ENCODE measurements at regions not wholly inside any gene's neighbourhood (a gene's known extent, or its start where the extent isn't known, plus 50 kb on each side); places are given as distances from the start of the nearest gene placed in this dataset.

- TF ChIP-seq CTCF (conservative IDR thresholded peaks at IDR 0.05), result no peak
- DNase-seq, result no peak
- Histone ChIP-seq H4K8ac (replicated peaks; ENCODE audit: insufficient read length, low read depth, low read length) (no peak overlapping the region), H3K4ac (ENCODE audit: low read depth, low read length) (no peak overlapping the region), H4K91ac (ENCODE audit: insufficient read length, low read depth, low read length) (no peak overlapping the region), H3K27ac (ENCODE audit: insufficient read length, low read depth, low read length) (no peak overlapping the region), H3K4me2 (ENCODE audit: insufficient read depth, insufficient read length, low read length) (no peak overlapping the region), H3T11ph (ENCODE audit: low read length) (no peak overlapping the region), H2BK12ac (ENCODE audit: insufficient read length, low read depth, low read length) (no peak overlapping the region), H3K4me1 (ENCODE audit: insufficient read depth, low read length) (no peaks in the 10 kb centered on the region), H3K27me3 (ENCODE audit: insufficient read depth, low read length) (no peaks in the 10 kb centered on the region), H2BK15ac (ENCODE audit: low read depth, low read length) (no peak overlapping the region), H2BK120ac (ENCODE audit: low read depth, low read length, poor library complexity, severe bottlenecking) (no peak overlapping the region), H2BK5ac (ENCODE audit: insufficient read length, low read length) (no peak overlapping the region), H2AK5ac (ENCODE audit: insufficient read length, low read length) (no peak overlapping the region), H3K9ac (ENCODE audit: extremely low read depth, insufficient read length, low read length) (no peak overlapping the region), H4K5ac (ENCODE audit: insufficient read length, low read depth, low read length) (no peak overlapping the region), H3K79me2 (ENCODE audit: insufficient read depth, low read length) (no peaks in the 10 kb centered on the region), H3K23me2 (ENCODE audit: insufficient read length, low read depth, low read length, poor library complexity, severe bottlenecking) (no peaks in the 10 kb centered on the region), H2BK20ac (ENCODE audit: low read depth, low read length, poor library complexity, severe bottlenecking) (no peak overlapping the region), H2AFZ (ENCODE audit: low read length) (no peak overlapping the region), H3K79me1 (ENCODE audit: insufficient read depth, low read depth, low read length, poor library complexity, severe bottlenecking) (no peaks in the 10 kb centered on the region), H3K14ac (ENCODE audit: insufficient read depth, low read length) (no peak overlapping the region), H3K18ac (ENCODE audit: insufficient read length, low read depth, low read length) (no peak overlapping the region), H3K56ac (ENCODE audit: insufficient read length, low read depth, low read length) (no peak overlapping the region), H3K23ac (ENCODE audit: insufficient read length, low read depth, low read length) (no peak overlapping the region), H4K20me1 (ENCODE audit: control insufficient read depth, insufficient read depth, insufficient read length) (no peaks in the 10 kb centered on the region), H3K9me3 (ENCODE audit: control insufficient read depth, low read depth, low read length) (no peaks in the 10 kb centered on the region)
- Mint-ChIP-seq H3K27ac (no peak overlapping the region), H3K36me3 (ENCODE audit: insufficient read depth in 1 of 3, low read depth in 3 of 3) (no peaks in the 10 kb centered on the region), H3K27me3 (ENCODE audit: low read depth) (no peaks in the 10 kb centered on the region), H3K4me3 (no peak overlapping the region), H3K4me1 (peaks cover 3 to 5% of the 10 kb centered on the region in 2 experiments; a peak in 1 of 4 replicates), H3K9me3 (no peaks in the 10 kb centered on the region)
- no CpG with 5 or more reads among the region's 3 CpGs for WGBS (ENCODE audit: extremely low coverage, insufficient read length, low lambda C conversion rate)
These were observed 198.4 kb upstream of the SLC35B3 start for GRCh38 chr6:8633762-8634161.

All from H9 (cell line).